ENCODE measurements at regions not wholly inside any gene's neighbourhood (a gene's known extent, or its start where the extent isn't known, plus 50 kb on each side); places are given as distances from the start of the nearest gene placed in this dataset.

DNA sequence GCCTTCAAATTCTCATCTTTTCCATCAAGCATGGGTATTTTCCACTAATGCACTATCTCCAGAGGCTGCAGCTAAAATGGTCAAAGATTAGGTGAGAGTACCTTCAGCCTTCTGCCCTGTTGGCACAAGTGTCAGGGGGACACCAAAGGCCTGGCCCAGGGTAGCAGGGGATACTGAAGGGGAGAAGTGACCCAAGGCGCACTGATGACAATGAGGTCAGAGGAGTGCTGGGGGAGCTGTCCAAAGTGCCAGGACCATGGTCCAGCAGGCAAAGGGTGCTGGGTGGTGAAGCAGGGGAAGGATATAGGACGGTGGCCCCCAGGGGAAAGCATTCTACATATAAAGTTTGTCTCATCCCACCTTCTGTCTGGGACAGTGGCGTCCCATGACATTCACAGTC is 303.4 kb downstream of the SMAD2 start:
- no peaks in the 10 kb centered on the region for H3K36me3 ChIP-seq (ENCODE audit: low read length)
- H3K9me2 ChIP-seq (replicated peaks; ENCODE audit: insufficient read depth, low read length) = no peaks in the 10 kb centered on the region
- H2AFZ ChIP-seq (ENCODE audit: low read depth, low read length, severe bottlenecking) = no peak overlapping the region
- no peaks in the 10 kb centered on the region for H3F3A ChIP-seq (ENCODE audit: insufficient read depth)
- no peak overlapping the region for H3K4me3 ChIP-seq (ENCODE audit: insufficient read depth, low read length, poor library complexity, severe bottlenecking)
- H3K9me3 ChIP-seq (ENCODE audit: insufficient read depth, low read length) = no peaks in the 10 kb centered on the region
- no peaks in the 10 kb centered on the region for H3K27me3 ChIP-seq (ENCODE audit: low read length)
- H3K79me2 ChIP-seq (ENCODE audit: insufficient read depth, low read length) = no peaks in the 10 kb centered on the region
- H3K9ac ChIP-seq (ENCODE audit: low read length) = no peak overlapping the region
- no peak overlapping the region for H3K27ac ChIP-seq (ENCODE audit: low read depth, low read length)
- TF ChIP-seq EZH2phosphoT487 (conservative IDR thresholded peaks at IDR 0.05; ENCODE audit: low read length) (no peak), CTCF (IDR thresholded peaks at IDR 0.05; ENCODE audit: insufficient read depth, low read length, poor library complexity, severe bottlenecking) (no peak)
- H4K20me1 ChIP-seq (ENCODE audit: low read depth, low read length) = no peaks in the 10 kb centered on the region
- no peak overlapping the region for H3K4me2 ChIP-seq (ENCODE audit: low read depth, low read length, poor library complexity, severe bottlenecking)

DNA sequence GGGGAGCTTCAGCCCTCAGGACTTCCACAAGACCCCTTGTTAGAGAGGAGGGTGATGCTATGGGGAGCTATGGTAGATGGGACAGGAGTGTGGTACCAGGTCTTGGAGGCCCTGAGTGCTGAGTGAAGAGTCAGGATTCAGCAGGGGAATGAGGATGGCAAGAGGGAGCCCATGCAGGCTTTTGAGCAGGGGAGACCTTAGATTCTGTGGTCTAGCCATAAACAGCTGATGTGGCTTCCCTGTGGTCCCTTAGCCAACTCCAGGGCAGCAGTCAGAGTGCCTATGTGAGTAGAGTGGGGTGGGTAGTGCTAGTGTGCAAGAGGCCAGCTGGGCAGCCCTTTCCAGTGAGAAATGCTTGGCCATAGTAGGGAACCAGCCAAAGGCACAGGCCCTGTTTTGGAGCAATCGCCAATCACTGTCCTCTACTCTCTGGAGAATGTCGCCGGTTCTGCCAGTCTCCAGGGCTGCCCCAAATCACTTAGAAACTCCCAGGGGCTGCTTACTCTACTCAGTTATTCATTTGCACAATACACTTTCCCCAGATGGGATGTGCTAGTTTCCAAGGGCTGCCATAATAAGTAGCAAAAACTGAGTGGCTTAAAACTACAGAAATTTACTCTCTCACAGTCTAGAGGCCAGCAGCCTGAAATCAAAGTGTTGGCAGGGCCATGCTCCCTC is 310.5 kb downstream of the SMAD2 start:
- H3K9me3 ChIP-seq (ENCODE audit: insufficient read depth, low read length) = no peaks in the 10 kb centered on the region
- no peak overlapping the region for H3K4me3 ChIP-seq (ENCODE audit: insufficient read depth, low read length, poor library complexity, severe bottlenecking)
- no peaks in the 10 kb centered on the region for H4K20me1 ChIP-seq (ENCODE audit: low read depth, low read length)
- H3K4me2 ChIP-seq (ENCODE audit: low read depth, low read length, poor library complexity, severe bottlenecking) = no peak overlapping the region
- no peaks in the 10 kb centered on the region for H3F3A ChIP-seq (ENCODE audit: insufficient read depth)
- H3K27ac ChIP-seq (ENCODE audit: low read depth, low read length) = no peak overlapping the region
- no peak overlapping the region for H3K9ac ChIP-seq (ENCODE audit: low read length)
- H3K36me3 ChIP-seq (ENCODE audit: low read length) = no peaks in the 10 kb centered on the region
- H3K9me2 ChIP-seq (replicated peaks; ENCODE audit: insufficient read depth, low read length) = no peaks in the 10 kb centered on the region
- TF ChIP-seq EZH2phosphoT487 (conservative IDR thresholded peaks at IDR 0.05; ENCODE audit: low read length) = no peak
- no peak for TF ChIP-seq CTCF (IDR thresholded peaks at IDR 0.05; ENCODE audit: insufficient read depth, low read length, poor library complexity, severe bottlenecking)
- no peaks in the 10 kb centered on the region for H3K79me2 ChIP-seq (ENCODE audit: insufficient read depth, low read length)
- no peaks in the 10 kb centered on the region for H3K27me3 ChIP-seq (ENCODE audit: low read length)
- H2AFZ ChIP-seq (ENCODE audit: low read depth, low read length, severe bottlenecking) = no peak overlapping the region

GRCh38 chr18:47618758-47619157 is 311.7 kb downstream of the SMAD2 start:
- Histone ChIP-seq H3F3A (ENCODE audit: insufficient read depth) (no peaks in the 10 kb centered on the region), H2AFZ (ENCODE audit: low read depth, low read length, severe bottlenecking) (no peak overlapping the region), H3K4me2 (ENCODE audit: low read depth, low read length, poor library complexity, severe bottlenecking) (no peak overlapping the region), H3K9me3 (ENCODE audit: insufficient read depth, low read length) (no peaks in the 10 kb centered on the region), H3K79me2 (ENCODE audit: insufficient read depth, low read length) (no peaks in the 10 kb centered on the region), H3K9ac (ENCODE audit: low read length) (no peak overlapping the region), H3K4me3 (ENCODE audit: insufficient read depth, low read length, poor library complexity, severe bottlenecking) (no peak overlapping the region), H3K9me2 (replicated peaks; ENCODE audit: insufficient read depth, low read length) (no peaks in the 10 kb centered on the region), H3K36me3 (ENCODE audit: low read length) (no peaks in the 10 kb centered on the region), H4K20me1 (ENCODE audit: low read depth, low read length) (no peaks in the 10 kb centered on the region), H3K27me3 (ENCODE audit: low read length) (no peaks in the 10 kb centered on the region), H3K27ac (ENCODE audit: low read depth, low read length) (no peak overlapping the region)
- no peak for TF ChIP-seq EZH2phosphoT487 (conservative IDR thresholded peaks at IDR 0.05; ENCODE audit: low read length)
- no peak for TF ChIP-seq CTCF (IDR thresholded peaks at IDR 0.05; ENCODE audit: insufficient read depth, low read length, poor library complexity, severe bottlenecking)
